ENCODE measurements at regions not wholly inside any gene's neighbourhood (a gene's known extent, or its start where the extent isn't known, plus 50 kb on each side); places are given as distances from the start of the nearest gene placed in this dataset.

DNA sequence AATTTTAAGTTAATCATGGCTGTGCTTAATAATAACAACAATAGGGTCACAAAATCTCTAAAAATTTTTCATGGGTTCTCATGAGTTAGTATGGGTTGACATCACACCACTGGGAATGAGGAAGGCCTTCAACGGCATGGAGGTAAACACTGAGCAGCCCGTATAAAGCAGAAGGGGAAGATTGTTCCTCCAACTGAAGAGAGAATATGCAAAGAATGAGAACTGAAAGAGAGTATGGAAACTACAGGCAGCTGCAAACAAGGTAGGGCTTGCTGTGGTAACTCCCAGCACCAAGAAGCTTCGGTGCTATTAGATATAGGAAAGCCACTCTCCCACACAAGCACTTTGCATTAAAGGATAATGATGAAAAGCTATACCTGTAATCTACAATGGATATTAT lies 1242.3 kb upstream of the CELF4 start:
- TF ChIP-seq, protein P1, sequence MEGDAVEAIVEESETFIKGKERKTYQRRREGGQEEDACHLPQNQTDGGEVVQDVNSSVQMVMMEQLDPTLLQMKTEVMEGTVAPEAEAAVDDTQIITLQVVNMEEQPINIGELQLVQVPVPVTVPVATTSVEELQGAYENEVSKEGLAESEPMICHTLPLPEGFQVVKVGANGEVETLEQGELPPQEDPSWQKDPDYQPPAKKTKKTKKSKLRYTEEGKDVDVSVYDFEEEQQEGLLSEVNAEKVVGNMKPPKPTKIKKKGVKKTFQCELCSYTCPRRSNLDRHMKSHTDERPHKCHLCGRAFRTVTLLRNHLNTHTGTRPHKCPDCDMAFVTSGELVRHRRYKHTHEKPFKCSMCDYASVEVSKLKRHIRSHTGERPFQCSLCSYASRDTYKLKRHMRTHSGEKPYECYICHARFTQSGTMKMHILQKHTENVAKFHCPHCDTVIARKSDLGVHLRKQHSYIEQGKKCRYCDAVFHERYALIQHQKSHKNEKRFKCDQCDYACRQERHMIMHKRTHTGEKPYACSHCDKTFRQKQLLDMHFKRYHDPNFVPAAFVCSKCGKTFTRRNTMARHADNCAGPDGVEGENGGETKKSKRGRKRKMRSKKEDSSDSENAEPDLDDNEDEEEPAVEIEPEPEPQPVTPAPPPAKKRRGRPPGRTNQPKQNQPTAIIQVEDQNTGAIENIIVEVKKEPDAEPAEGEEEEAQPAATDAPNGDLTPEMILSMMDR (IDR thresholded peaks at IDR 0.05; ENCODE audit: insufficient read depth, low read length, poor library complexity, severe bottlenecking) = no peak
- TF ChIP-seq EZH2phosphoT487 (conservative IDR thresholded peaks at IDR 0.05; ENCODE audit: low read length) = no peak

Measured in SU-DHL-6 (cell line).